Fibroblast of lung (primary cell): ENCODE measurements at regions not wholly inside any gene's neighbourhood (a gene's known extent, or its start where the extent isn't known, plus 50 kb on each side); places are given as distances from the start of the nearest gene placed in this dataset.

Experiments used
- DNase-seq, 2 donors: peaks; one replicate each; pipeline versions ENCODE4 v3.0.0 to v3.0.0-alpha.2; 2010; ENCODE audit warnings: low read depth in 2 of 2
- H2AFZ ChIP-seq: 2 replicates; pipeline ENCODE4 v1.5.1; 2012; ENCODE audit warnings: low read length, control low read depth, inconsistent platforms
- H3K27ac ChIP-seq: 2 replicates; pipeline ENCODE4 v1.5.1; 2011; ENCODE audit warnings: low read length, control low read depth; ENCODE audit not compliant: insufficient read depth
- H3K27me3 ChIP-seq: 2 replicates; pipeline ENCODE4 v1.5.1; 2011; ENCODE audit warnings: mild to moderate bottlenecking, low read length; ENCODE audit not compliant: control insufficient read depth, insufficient read depth
- H3K36me3 ChIP-seq: 2 replicates; pipeline ENCODE4 v1.5.1; 2011; ENCODE audit warnings: low read length; ENCODE audit not compliant: control insufficient read depth, insufficient read depth
- H3K4me1 ChIP-seq: 2 replicates; pipeline ENCODE4 v1.5.1; 2011; ENCODE audit warnings: low read length; ENCODE audit not compliant: control insufficient read depth, insufficient read depth; ENCODE audit errors: extremely low read depth
- H3K4me2 ChIP-seq: 2 replicates; pipeline ENCODE4 v1.5.1; 2011; ENCODE audit warnings: low read length, control low read depth; ENCODE audit not compliant: insufficient read depth; ENCODE audit errors: extremely low read depth
- H3K4me3 ChIP-seq, 4 experiments: fragments of 200-600 bp in 1 of 4; sonication (generic) in 1 of 4; replicated peaks in 1 of 4; 2 replicates each; pipeline ENCODE4 v1.5.1; 2011 to 2016; ENCODE audit warnings: low read length in 4 of 4, low read depth in 3 of 4, mild to moderate bottlenecking in 3 of 4, control low read depth in 2 of 4, inconsistent platforms in 1 of 4, mixed read lengths in 1 of 4; ENCODE audit not compliant: insufficient read depth in 1 of 4; ENCODE audit errors: control extremely low read depth in 1 of 4
- H3K79me2 ChIP-seq: 2 replicates; pipeline ENCODE4 v1.5.1; 2012; ENCODE audit warnings: mild to moderate bottlenecking, low read length, inconsistent platforms; ENCODE audit not compliant: control insufficient read depth, insufficient read depth
- H3K9ac ChIP-seq: 2 replicates; pipeline ENCODE4 v1.5.1; 2011; ENCODE audit warnings: mild to moderate bottlenecking, low read length, control low read depth; ENCODE audit not compliant: insufficient read depth
- H3K9me3 ChIP-seq: 2 replicates; pipeline ENCODE4 v1.5.1; 2012; ENCODE audit warnings: low read depth, low read length; ENCODE audit not compliant: control insufficient read depth, insufficient read depth
- H4K20me1 ChIP-seq: 2 replicates; pipeline ENCODE4 v1.5.1; 2011; ENCODE audit warnings: low read length; ENCODE audit not compliant: control insufficient read depth, insufficient read depth; ENCODE audit errors: extremely low read depth
- CTCF ChIP-seq, 2 donors: IDR thresholded peaks in 1 of 2; conservative IDR thresholded peaks in 1 of 2; 1 replicate in 1 of 2; 2 replicates in 1 of 2; pipeline ENCODE4 v1.5.1; 2011 to 2012; ENCODE audit warnings: low read length in 2 of 2, control low read depth in 1 of 2, inconsistent platforms in 1 of 2, low read depth in 1 of 2, mild to moderate bottlenecking in 1 of 2
- EZH2 ChIP-seq: IDR thresholded peaks from 2 replicates; pipeline ENCODE4 v1.5.1; 2012; ENCODE audit warnings: low read length, control low read depth, mild to moderate bottlenecking; ENCODE audit errors: missing control alignments

- H3K27me3 ChIP-seq, result no peaks in the 10 kb centered on the region
- no peaks in the 10 kb centered on the region for H3K36me3 ChIP-seq
- H2AFZ ChIP-seq, result no peak overlapping the region
- no peaks in the 10 kb centered on the region for H3K4me1 ChIP-seq
- no peak for TF ChIP-seq EZH2
- TF ChIP-seq CTCF (conservative IDR thresholded peaks at IDR 0.05 in 1 of 2, IDR thresholded peaks at IDR 0.05 in 1 of 2; ENCODE audit: low read depth in 1 of 2, low read length in 2 of 2), result no peak
- no peaks in the 10 kb centered on the region for H3K9me3 ChIP-seq
- peak in 1 of 2 donors; percentile 50 for DNase-seq
- H3K4me3 ChIP-seq, result no peak overlapping the region
- no peaks in the 10 kb centered on the region for H3K79me2 ChIP-seq
- no peak overlapping the region for H3K4me2 ChIP-seq
- H3K27ac ChIP-seq, result no peak overlapping the region
- no peak overlapping the region for H3K9ac ChIP-seq
- H4K20me1 ChIP-seq, result no peaks in the 10 kb centered on the region
These were observed 123.5 kb upstream of the FERD3L start for GRCh38 chr7:19268737-19269136.

- TF ChIP-seq EZH2 (no peak), CTCF (conservative IDR thresholded peaks at IDR 0.05 in 1 of 2, IDR thresholded peaks at IDR 0.05 in 1 of 2; ENCODE audit: low read depth in 1 of 2, low read length in 2 of 2) (no peak)
- Histone ChIP-seq H3K36me3 (no peaks in the 10 kb centered on the region), H3K9me3 (no peaks in the 10 kb centered on the region), H3K4me2 (no peak overlapping the region), H3K9ac (no peak overlapping the region), H3K4me1 (no peaks in the 10 kb centered on the region), H3K27ac (no peak overlapping the region), H3K79me2 (no peaks in the 10 kb centered on the region), H3K4me3 (no peak overlapping the region), H3K27me3 (no peaks in the 10 kb centered on the region), H4K20me1 (no peaks in the 10 kb centered on the region), H2AFZ (no peak overlapping the region)
- no peak for DNase-seq
These were observed 117.6 kb upstream of the FERD3L start for GRCh38 chr7:19262826-19263225.

- H3K9me3 ChIP-seq, result no peaks in the 10 kb centered on the region
- H3K4me1 ChIP-seq, result no peaks in the 10 kb centered on the region
- no peak overlapping the region for H2AFZ ChIP-seq
- H3K27me3 ChIP-seq, result no peaks in the 10 kb centered on the region
- no peaks in the 10 kb centered on the region for H3K79me2 ChIP-seq
- H3K27ac ChIP-seq, result no peak overlapping the region
- H3K36me3 ChIP-seq, result no peaks in the 10 kb centered on the region
- H3K4me3 ChIP-seq, result no peak overlapping the region
- peak in 1 of 2 donors; percentile 36 for DNase-seq
- TF ChIP-seq CTCF (conservative IDR thresholded peaks at IDR 0.05 in 1 of 2, IDR thresholded peaks at IDR 0.05 in 1 of 2; ENCODE audit: low read depth in 1 of 2, low read length in 2 of 2) (no peak), EZH2 (no peak)
- no peak overlapping the region for H3K4me2 ChIP-seq
- H4K20me1 ChIP-seq, result no peaks in the 10 kb centered on the region
- H3K9ac ChIP-seq, result no peak overlapping the region
These were observed 104.1 kb upstream of the FERD3L start for GRCh38 chr7:19249281-19249680.
